Vagina (tissue), 2 donors: ENCODE measurements at regions not wholly inside any gene's neighbourhood (a gene's known extent, or its start where the extent isn't known, plus 50 kb on each side); places are given as distances from the start of the nearest gene placed in this dataset.

Experiments
- CTCF ChIP-seq, 3 experiments: fragments of 450-650 bp in 2 of 3; fragments of 200-600 bp in 1 of 3; sonication (generic) in 1 of 3; IDR thresholded peaks; one replicate each; pipeline ENCODE4 v1.5.1; 2017 to 2019; ENCODE audit warnings: antibody characterized with exemption in 3 of 3, mild to moderate bottlenecking in 2 of 3, moderate library complexity in 2 of 3
- POLR2AphosphoS5 ChIP-seq, 2 donors: sonication (generic); formaldehyde crosslinking; IDR thresholded peaks; one replicate each; pipeline ENCODE4 v1.9.0; 2017; ENCODE audit warnings: antibody characterized with exemption in 2 of 2, mild to moderate bottlenecking in 2 of 2, low read depth in 1 of 2; ENCODE audit not compliant: insufficient read depth in 1 of 2

DNA sequence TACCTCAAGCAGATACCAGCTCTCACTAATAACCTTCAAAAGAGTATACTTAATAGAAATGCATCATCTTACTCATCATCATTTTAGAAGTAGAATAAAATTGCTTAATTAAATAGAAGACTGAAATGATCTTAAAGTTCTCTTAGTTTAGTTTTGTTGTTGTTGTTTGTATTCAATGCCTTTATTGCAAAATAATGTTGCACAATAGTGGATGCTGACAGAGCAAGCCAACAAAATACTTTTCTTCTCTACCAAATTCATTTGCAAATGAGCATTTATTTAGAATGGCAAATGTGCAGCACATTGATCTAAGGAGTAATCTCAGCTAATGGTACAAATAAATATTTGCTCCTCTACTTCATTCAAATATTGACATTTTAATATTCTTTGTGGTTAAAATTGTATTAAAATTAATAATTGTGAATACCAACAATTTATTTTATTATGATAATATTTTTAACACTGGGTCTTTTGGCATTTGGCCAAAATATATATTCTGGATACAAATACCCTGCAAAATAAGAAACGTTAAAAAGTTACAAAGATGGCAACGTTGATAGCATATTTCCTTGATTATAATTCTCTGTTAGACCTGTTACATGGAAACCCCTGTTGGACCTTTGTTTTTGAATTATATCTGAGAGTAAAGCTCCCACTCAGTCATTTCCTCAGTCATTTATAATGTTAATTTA lies 496.1 kb downstream of the RERGL start:
- no peak for TF ChIP-seq CTCF (IDR thresholded peaks at IDR 0.05)
- no peak for TF ChIP-seq POLR2AphosphoS5 (IDR thresholded peaks at IDR 0.05; ENCODE audit: insufficient read depth in 1 of 2, low read depth in 1 of 2)
